ENCODE measurements at regions not wholly inside any gene's neighbourhood (a gene's known extent, or its start where the extent isn't known, plus 50 kb on each side); places are given as distances from the start of the nearest gene placed in this dataset.

DNA sequence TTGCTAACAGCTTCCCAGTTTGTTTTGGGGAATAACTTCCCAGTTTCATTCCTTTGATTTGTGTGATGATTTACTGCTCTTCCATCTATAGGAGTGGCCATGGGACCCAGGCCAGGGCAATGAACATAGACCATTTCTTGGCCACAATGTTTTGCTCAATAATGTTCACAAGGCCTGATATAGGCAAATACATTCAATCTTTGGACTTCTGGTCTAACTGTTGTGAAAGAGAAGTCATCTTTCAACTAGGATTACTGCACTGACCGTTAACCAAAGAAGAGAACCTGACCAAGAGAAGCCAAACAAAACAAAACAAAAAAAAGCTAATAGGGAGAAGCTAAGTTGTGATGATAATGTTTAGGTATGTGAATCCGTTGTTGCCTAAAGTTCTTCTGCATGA is 221.8 kb upstream of the SUCLG2 start (continued):
- no peak for TF ChIP-seq CHD7 (IDR thresholded peaks at IDR 0.05; ENCODE audit: insufficient replicate concordance, low read length)
- TF ChIP-seq EP300 (IDR thresholded peaks at IDR 0.05; ENCODE audit: borderline replicate concordance in 1 of 2, low read depth in 2 of 2, low read length in 2 of 2), result no peak
- no peak for TF ChIP-seq GABPA (IDR thresholded peaks at IDR 0.05; ENCODE audit: borderline replicate concordance, insufficient read depth, low read length)
